ENCODE measurements at regions not wholly inside any gene's neighbourhood (a gene's known extent, or its start where the extent isn't known, plus 50 kb on each side); places are given as distances from the start of the nearest gene placed in this dataset.

DNA sequence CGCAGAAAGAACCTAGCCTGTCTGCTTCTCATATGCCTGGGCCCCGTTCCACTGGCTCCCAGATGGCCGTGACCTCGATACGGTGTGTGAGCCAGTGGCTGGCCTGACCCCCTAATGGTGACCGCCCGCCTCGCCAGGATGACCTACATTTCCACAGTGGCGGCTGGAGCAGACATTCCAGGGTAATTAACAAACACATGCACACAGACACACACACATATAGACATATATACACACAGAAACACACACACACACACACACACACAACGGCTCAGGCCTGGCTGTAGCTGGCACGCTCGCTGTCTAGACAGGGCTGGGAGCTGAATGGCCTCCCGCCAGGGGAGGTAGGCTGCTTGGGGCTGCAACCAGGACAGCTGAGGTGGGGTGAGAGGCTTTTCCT, 227.1 kb downstream of the ANKRD60 start:
- no peak overlapping the region for H3K27ac ChIP-seq (ENCODE audit: low read depth, low read length)
- no peak overlapping the region for H3K4me3 ChIP-seq (ENCODE audit: low read depth, low read length)
- H3K27me3 ChIP-seq (ENCODE audit: control insufficient read depth, insufficient read depth, low read length) = peaks cover 5% of the 10 kb centered on the region
- POLR2A ChIA-PET = no interaction called here
- DNase-seq (ENCODE audit: low read depth, low spot score) = no peak
- TF ChIP-seq, protein P1, sequence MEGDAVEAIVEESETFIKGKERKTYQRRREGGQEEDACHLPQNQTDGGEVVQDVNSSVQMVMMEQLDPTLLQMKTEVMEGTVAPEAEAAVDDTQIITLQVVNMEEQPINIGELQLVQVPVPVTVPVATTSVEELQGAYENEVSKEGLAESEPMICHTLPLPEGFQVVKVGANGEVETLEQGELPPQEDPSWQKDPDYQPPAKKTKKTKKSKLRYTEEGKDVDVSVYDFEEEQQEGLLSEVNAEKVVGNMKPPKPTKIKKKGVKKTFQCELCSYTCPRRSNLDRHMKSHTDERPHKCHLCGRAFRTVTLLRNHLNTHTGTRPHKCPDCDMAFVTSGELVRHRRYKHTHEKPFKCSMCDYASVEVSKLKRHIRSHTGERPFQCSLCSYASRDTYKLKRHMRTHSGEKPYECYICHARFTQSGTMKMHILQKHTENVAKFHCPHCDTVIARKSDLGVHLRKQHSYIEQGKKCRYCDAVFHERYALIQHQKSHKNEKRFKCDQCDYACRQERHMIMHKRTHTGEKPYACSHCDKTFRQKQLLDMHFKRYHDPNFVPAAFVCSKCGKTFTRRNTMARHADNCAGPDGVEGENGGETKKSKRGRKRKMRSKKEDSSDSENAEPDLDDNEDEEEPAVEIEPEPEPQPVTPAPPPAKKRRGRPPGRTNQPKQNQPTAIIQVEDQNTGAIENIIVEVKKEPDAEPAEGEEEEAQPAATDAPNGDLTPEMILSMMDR (IDR thresholded peaks at IDR 0.05; ENCODE audit: low read depth, low read length) = no peak
- no peaks in the 10 kb centered on the region; the same call in 1 of the 2 replicates for H3K9me3 ChIP-seq (ENCODE audit: control insufficient read depth, insufficient read depth, low read length)
- CTCF ChIA-PET = no interaction called here

DNA sequence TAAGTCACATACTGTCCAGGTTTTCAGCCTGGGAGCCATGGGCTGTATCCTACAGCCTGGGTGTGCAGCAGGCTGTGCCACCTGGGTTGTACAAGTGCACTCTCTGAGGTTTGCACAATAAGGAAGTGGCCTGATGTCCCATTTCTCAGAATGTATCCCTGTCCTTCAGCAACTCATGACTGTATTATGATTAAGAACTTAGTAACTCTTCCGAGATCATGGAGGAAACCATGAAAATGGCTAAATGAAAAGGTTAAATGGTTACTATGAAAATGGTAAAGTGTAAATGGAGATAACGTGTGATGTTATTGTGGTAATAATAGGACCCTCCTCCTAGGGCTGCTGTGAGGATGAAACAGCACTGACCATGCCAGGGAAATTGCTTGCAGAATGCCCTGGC, 227.6 kb downstream of the ANKRD60 start:
- TF ChIP-seq, protein P1 (IDR thresholded peaks at IDR 0.05; ENCODE audit: low read depth, low read length) = no peak
- ChIA-PET POLR2A (no interaction called here), CTCF (no interaction called here)
- peaks cover 5% of the 10 kb centered on the region for H3K27me3 ChIP-seq (ENCODE audit: control insufficient read depth, insufficient read depth, low read length)
- no peak for DNase-seq (ENCODE audit: low read depth, low spot score)
- H3K27ac ChIP-seq (ENCODE audit: low read depth, low read length) = no peak overlapping the region
- H3K4me3 ChIP-seq (ENCODE audit: low read depth, low read length) = no peak overlapping the region
- H3K9me3 ChIP-seq (ENCODE audit: control insufficient read depth, insufficient read depth, low read length) = no peaks in the 10 kb centered on the region; the same call in 1 of the 2 replicates

- no peaks in the 10 kb centered on the region; the same call in 1 of the 2 replicates for H3K9me3 ChIP-seq (ENCODE audit: control insufficient read depth, insufficient read depth, low read length)
- no peak for DNase-seq (ENCODE audit: low read depth, low spot score)
- CTCF ChIA-PET = no interaction called here
- H3K27ac ChIP-seq (ENCODE audit: low read depth, low read length) = no peak overlapping the region
- H3K4me3 ChIP-seq (ENCODE audit: low read depth, low read length) = no peak overlapping the region
- POLR2A ChIA-PET = interaction anchor here (0.6 kb wide), 1 partner anchor 125 kb away, joined by 3 read pairs; no protein-coding TSS in a partner anchor
- TF ChIP-seq, protein P1 (IDR thresholded peaks at IDR 0.05; ENCODE audit: low read depth, low read length) = no peak
- H3K27me3 ChIP-seq (ENCODE audit: control insufficient read depth, insufficient read depth, low read length) = peaks cover 5% of the 10 kb centered on the region
Measured at GRCh38 chr20:57999465-58000111, 228.9 kb downstream of the ANKRD60 start.

GRCh38 chr20:57998981-57999464, 229.4 kb downstream of the ANKRD60 start:
- TF ChIP-seq, protein P1 (IDR thresholded peaks at IDR 0.05; ENCODE audit: low read depth, low read length) = no peak
- H3K4me3 ChIP-seq (ENCODE audit: low read depth, low read length) = no peak overlapping the region
- H3K27me3 ChIP-seq (ENCODE audit: control insufficient read depth, insufficient read depth, low read length) = peaks cover 5% of the 10 kb centered on the region
- POLR2A ChIA-PET = no interaction called here
- CTCF ChIA-PET = no interaction called here
- DNase-seq (ENCODE audit: low read depth, low spot score) = no peak
- no peaks in the 10 kb centered on the region; the same call in none of the 2 replicates for H3K9me3 ChIP-seq (ENCODE audit: control insufficient read depth, insufficient read depth, low read length)
- H3K27ac ChIP-seq (ENCODE audit: low read depth, low read length) = no peak overlapping the region

GRCh38 chr20:57998276-57998675, 230.2 kb downstream of the ANKRD60 start:
- Histone ChIP-seq H3K9me3 (ENCODE audit: control insufficient read depth, insufficient read depth, low read length) (no peaks in the 10 kb centered on the region; the same call in 1 of the 2 replicates), H3K4me3 (ENCODE audit: low read depth, low read length) (no peak overlapping the region), H3K27me3 (ENCODE audit: control insufficient read depth, insufficient read depth, low read length) (peaks cover 5% of the 10 kb centered on the region), H3K27ac (ENCODE audit: low read depth, low read length) (no peak overlapping the region)
- CTCF ChIA-PET = no interaction called here
- TF ChIP-seq, protein P1 (IDR thresholded peaks at IDR 0.05; ENCODE audit: low read depth, low read length) = no peak
- no peak for DNase-seq (ENCODE audit: low read depth, low spot score)
- POLR2A ChIA-PET = no interaction called here

Measured in AG04450 (cell line).